AG04450 (cell line): ENCODE measurements at regions not wholly inside any gene's neighbourhood (a gene's known extent, or its start where the extent isn't known, plus 50 kb on each side); places are given as distances from the start of the nearest gene placed in this dataset.

Experiments
- CTCF ChIA-PET: fragments of 300-600, 350-600 bp; formaldehyde crosslinking; extraction: SDS; loops from one replicate; lab custom pipeline; 2022; ENCODE audit warnings: antibody characterized with exemption, inconsistent platforms; lab: Charles Lee
- POLR2A ChIA-PET: fragments of 350-600 bp; formaldehyde crosslinking; extraction: SDS; loops from one replicate; lab custom pipeline; 2021; ENCODE audit warnings: antibody characterized with exemption, inconsistent platforms; lab: Yijun Ruan, JAX
- DNase-seq: peaks from one replicate; pipeline ENCODE4 v3.0.0-alpha.2; 2011; ENCODE audit warnings: low read depth, low spot score
- H3K27ac ChIP-seq: one replicate; pipeline ENCODE4 v1.5.1; 2012; ENCODE audit warnings: low read depth, low read length, control low read depth
- H3K27me3 ChIP-seq: one replicate; pipeline ENCODE4 v1.6.0; 2012; ENCODE audit warnings: low read length; ENCODE audit not compliant: control insufficient read depth, insufficient read depth
- H3K4me3 ChIP-seq: 2 replicates; pipeline ENCODE4 v1.5.1; 2011; ENCODE audit warnings: mild to moderate bottlenecking, low read depth, low read length, control low read depth
- H3K9me3 ChIP-seq: 2 replicates; pipeline ENCODE4 v1.5.1; 2012; ENCODE audit warnings: low read length; ENCODE audit not compliant: control insufficient read depth, insufficient read depth
- CTCF ChIP-seq: IDR thresholded peaks from 2 replicates; pipeline ENCODE4 v1.5.1; 2011; ENCODE audit warnings: low read depth, low read length, control low read depth, inconsistent platforms

- DNase-seq = no peak
- Histone ChIP-seq H3K4me3 (no peak overlapping the region), H3K27ac (no peak overlapping the region), H3K27me3 (no peaks in the 10 kb centered on the region), H3K9me3 (no peaks in the 10 kb centered on the region)
- TF ChIP-seq CTCF = no peak
- POLR2A ChIA-PET = no interaction called here
- CTCF ChIA-PET = no interaction called here
These were observed 257.4 kb upstream of the PLXNA2 start for GRCh38 chr1:208501542-208501941.

GRCh38 chr1:208503787-208504186, 259.6 kb upstream of the PLXNA2 start:
- H3K9me3 ChIP-seq = no peaks in the 10 kb centered on the region
- TF ChIP-seq CTCF = no peak
- no peak overlapping the region for H3K27ac ChIP-seq
- H3K4me3 ChIP-seq = no peak overlapping the region
- H3K27me3 ChIP-seq = no peaks in the 10 kb centered on the region
- DNase-seq = no peak
- ChIA-PET POLR2A (no interaction called here), CTCF (no interaction called here)

GRCh38 chr1:208506812-208507211, 262.6 kb upstream of the PLXNA2 start:
- POLR2A ChIA-PET = no interaction called here
- CTCF ChIA-PET = interaction anchor here (0.7 kb wide), 1 partner anchor 9 kb away, joined by 3 read pairs; no protein-coding TSS in a partner anchor

GRCh38 chr1:208509072-208509471, 264.9 kb upstream of the PLXNA2 start:
- ChIA-PET POLR2A (no interaction called here), CTCF (interaction anchor here (1.7 kb wide), 1 partner anchor 19 kb away, joined by 4 read pairs; no protein-coding TSS in a partner anchor)
- no peak overlapping the region for H3K27ac ChIP-seq

More at GRCh38 chr1:208506812-208507211, 262.6 kb upstream of the PLXNA2 start:
- no peak overlapping the region for H3K4me3 ChIP-seq
- H3K27me3 ChIP-seq = no peaks in the 10 kb centered on the region
- no peaks in the 10 kb centered on the region for H3K9me3 ChIP-seq
- no peak for TF ChIP-seq CTCF
- H3K27ac ChIP-seq = no peak overlapping the region
- no peak for DNase-seq

More at GRCh38 chr1:208509072-208509471, 264.9 kb upstream of the PLXNA2 start:
- H3K4me3 ChIP-seq = no peak overlapping the region
- H3K9me3 ChIP-seq = no peaks in the 10 kb centered on the region
- DNase-seq = no peak
- no peak for TF ChIP-seq CTCF
- no peaks in the 10 kb centered on the region for H3K27me3 ChIP-seq
